Vagina (tissue), 2 donors: ENCODE measurements at regions not wholly inside any gene's neighbourhood (a gene's known extent, or its start where the extent isn't known, plus 50 kb on each side); places are given as distances from the start of the nearest gene placed in this dataset.

Experiments
- POLR2A ChIP-seq, 2 donors: fragments of 450-650 bp; IDR thresholded peaks; one replicate each; pipeline ENCODE4 v1.6.1; 2017; ENCODE audit warnings: antibody characterized with exemption in 2 of 2, mild to moderate bottlenecking in 2 of 2, moderate library complexity in 2 of 2
- TF ChIP-seq, protein P1 (sequence below), 3 experiments: fragments of 450-650 bp in 2 of 3; fragments of 200-600 bp in 1 of 3; sonication (generic) in 1 of 3; IDR thresholded peaks; one replicate each; pipeline ENCODE4 v1.5.1; 2017 to 2019; ENCODE audit warnings: antibody characterized with exemption in 3 of 3, mild to moderate bottlenecking in 2 of 3, moderate library complexity in 2 of 3

DNA sequence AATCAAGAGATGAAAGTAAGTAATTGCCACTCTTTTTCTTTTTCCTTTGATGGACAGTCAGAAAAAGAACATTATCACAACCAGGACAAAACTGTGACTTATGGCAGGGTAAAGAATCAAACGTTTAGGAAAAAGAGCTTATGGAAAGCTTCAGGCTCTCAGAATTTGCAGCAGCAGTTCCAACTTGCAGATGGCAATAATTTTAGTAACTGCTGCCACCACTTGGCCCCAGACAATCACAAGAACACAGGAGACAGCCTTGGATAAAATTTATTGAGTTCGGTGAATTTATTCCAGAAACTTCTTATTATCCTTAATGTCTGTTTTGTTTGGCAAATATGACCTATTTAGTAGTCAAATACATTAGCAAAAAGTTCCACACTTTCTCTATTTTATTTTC lies 804.4 kb downstream of the BRINP3 start:
- TF ChIP-seq, protein P1, sequence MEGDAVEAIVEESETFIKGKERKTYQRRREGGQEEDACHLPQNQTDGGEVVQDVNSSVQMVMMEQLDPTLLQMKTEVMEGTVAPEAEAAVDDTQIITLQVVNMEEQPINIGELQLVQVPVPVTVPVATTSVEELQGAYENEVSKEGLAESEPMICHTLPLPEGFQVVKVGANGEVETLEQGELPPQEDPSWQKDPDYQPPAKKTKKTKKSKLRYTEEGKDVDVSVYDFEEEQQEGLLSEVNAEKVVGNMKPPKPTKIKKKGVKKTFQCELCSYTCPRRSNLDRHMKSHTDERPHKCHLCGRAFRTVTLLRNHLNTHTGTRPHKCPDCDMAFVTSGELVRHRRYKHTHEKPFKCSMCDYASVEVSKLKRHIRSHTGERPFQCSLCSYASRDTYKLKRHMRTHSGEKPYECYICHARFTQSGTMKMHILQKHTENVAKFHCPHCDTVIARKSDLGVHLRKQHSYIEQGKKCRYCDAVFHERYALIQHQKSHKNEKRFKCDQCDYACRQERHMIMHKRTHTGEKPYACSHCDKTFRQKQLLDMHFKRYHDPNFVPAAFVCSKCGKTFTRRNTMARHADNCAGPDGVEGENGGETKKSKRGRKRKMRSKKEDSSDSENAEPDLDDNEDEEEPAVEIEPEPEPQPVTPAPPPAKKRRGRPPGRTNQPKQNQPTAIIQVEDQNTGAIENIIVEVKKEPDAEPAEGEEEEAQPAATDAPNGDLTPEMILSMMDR (IDR thresholded peaks at IDR 0.05), result no peak
- TF ChIP-seq POLR2A (IDR thresholded peaks at IDR 0.05), result no peak
